ENCODE measurements at regions not wholly inside any gene's neighbourhood (a gene's known extent, or its start where the extent isn't known, plus 50 kb on each side); places are given as distances from the start of the nearest gene placed in this dataset.

DNA sequence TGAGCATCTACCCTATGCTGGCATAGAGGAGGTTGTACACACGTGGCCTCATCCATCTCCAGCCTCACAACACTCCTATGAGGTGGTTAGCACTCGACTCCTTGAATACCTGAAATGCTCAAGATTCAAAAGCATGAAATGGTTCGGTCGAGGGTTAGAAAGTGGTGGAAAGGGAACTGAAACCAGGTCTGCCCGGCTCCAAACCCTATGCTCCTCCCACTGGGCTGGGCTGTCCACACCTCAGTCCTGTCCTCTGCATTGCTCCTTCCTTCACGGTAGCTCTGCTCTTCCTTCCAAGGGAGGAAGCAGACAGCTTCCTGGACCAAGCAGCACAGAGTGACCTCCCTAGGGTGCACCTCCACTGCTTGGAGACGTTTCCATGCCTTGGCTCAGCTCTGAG is 565.2 kb upstream of the ID2 start:
- TF ChIP-seq POLR2A (IDR thresholded peaks at IDR 0.05; ENCODE audit: low read length) = no peak
- no peak for TF ChIP-seq CTCF (IDR thresholded peaks at IDR 0.05)
